Gastroesophageal sphincter (tissue), 3 donors: ENCODE measurements at regions not wholly inside any gene's neighbourhood (a gene's known extent, or its start where the extent isn't known, plus 50 kb on each side); places are given as distances from the start of the nearest gene placed in this dataset.

Source experiments
- EP300 ChIP-seq: sonication (generic); formaldehyde crosslinking; IDR thresholded peaks from one replicate; pipeline ENCODE4 v1.6.1; 2017; ENCODE audit warnings: antibody characterized with exemption, mild to moderate bottlenecking
- TF ChIP-seq, protein P1 (sequence below), 4 experiments: fragments of 200-600 bp in 2 of 4; fragments of 450-650 bp in 2 of 4; sonication (generic) in 1 of 4; IDR thresholded peaks; one replicate each; pipeline ENCODE4 v1.5.1; 2017 to 2019; ENCODE audit warnings: antibody characterized with exemption in 4 of 4, mild to moderate bottlenecking in 2 of 4, moderate library complexity in 2 of 4

GRCh38 chr6:113457751-113458150, 399.4 kb upstream of the MARCKS start:
- TF ChIP-seq, protein P1, sequence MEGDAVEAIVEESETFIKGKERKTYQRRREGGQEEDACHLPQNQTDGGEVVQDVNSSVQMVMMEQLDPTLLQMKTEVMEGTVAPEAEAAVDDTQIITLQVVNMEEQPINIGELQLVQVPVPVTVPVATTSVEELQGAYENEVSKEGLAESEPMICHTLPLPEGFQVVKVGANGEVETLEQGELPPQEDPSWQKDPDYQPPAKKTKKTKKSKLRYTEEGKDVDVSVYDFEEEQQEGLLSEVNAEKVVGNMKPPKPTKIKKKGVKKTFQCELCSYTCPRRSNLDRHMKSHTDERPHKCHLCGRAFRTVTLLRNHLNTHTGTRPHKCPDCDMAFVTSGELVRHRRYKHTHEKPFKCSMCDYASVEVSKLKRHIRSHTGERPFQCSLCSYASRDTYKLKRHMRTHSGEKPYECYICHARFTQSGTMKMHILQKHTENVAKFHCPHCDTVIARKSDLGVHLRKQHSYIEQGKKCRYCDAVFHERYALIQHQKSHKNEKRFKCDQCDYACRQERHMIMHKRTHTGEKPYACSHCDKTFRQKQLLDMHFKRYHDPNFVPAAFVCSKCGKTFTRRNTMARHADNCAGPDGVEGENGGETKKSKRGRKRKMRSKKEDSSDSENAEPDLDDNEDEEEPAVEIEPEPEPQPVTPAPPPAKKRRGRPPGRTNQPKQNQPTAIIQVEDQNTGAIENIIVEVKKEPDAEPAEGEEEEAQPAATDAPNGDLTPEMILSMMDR (IDR thresholded peaks at IDR 0.05), result no peak
- TF ChIP-seq EP300, result no peak
